Left ventricle myocardium inferior (tissue), 1 donor: ENCODE measurements at regions not wholly inside any gene's neighbourhood (a gene's known extent, or its start where the extent isn't known, plus 50 kb on each side); places are given as distances from the start of the nearest gene placed in this dataset.

ENCODE experiments used
- DNase-seq: peaks from one replicate; pipeline ENCODE4 v3.0.0-alpha.2; 2020
- H3K27ac ChIP-seq: fragments of 200-600 bp; replicated peaks from 2 replicates; pipeline ENCODE4 v1.8.0; 2021
- H3K27me3 ChIP-seq: fragments of 200-600 bp; 2 replicates; pipeline ENCODE4 v1.8.0; 2021; ENCODE audit warnings: low read depth
- H3K36me3 ChIP-seq: fragments of 200-600 bp; 2 replicates; pipeline ENCODE4 v1.8.0; 2021
- H3K4me1 ChIP-seq: fragments of 200-600 bp; 2 replicates; pipeline ENCODE4 v1.8.0; 2021
- H3K4me3 ChIP-seq: fragments of 200-600 bp; 2 replicates; pipeline ENCODE4 v1.8.0; 2021; ENCODE audit warnings: mild to moderate bottlenecking, moderate library complexity
- H3K9me3 ChIP-seq: fragments of 200-600 bp; replicated peaks from 2 replicates; pipeline ENCODE4 v1.8.0; 2021
- CTCF ChIP-seq: fragments of 200-600 bp; IDR thresholded peaks from 2 replicates; pipeline ENCODE4 v1.8.0; 2021; ENCODE audit warnings: antibody characterized with exemption, mild to moderate bottlenecking, borderline replicate concordance
- intact Hi-C: fragments of 100-400 bp; cut with micrococcal nuclease; formaldehyde crosslinking; loops from one replicate; pipeline ENCODE4 v1.11.0; 2022
- donor health status: DM: no; HTN: yes; CAD: no; lungs with severe emphysema.

- no peak for TF ChIP-seq CTCF
- H3K27ac ChIP-seq: no peak overlapping the region
- H3K27me3 ChIP-seq: peaks cover 66% of the 10 kb centered on the region
- H3K36me3 ChIP-seq: no peaks in the 10 kb centered on the region
- H3K4me1 ChIP-seq: no peaks in the 10 kb centered on the region
- H3K4me3 ChIP-seq: no peak overlapping the region
- intact Hi-C loops: no loop called here
- DNase-seq: no peak
- no peaks in the 10 kb centered on the region for H3K9me3 ChIP-seq
Measured at GRCh38 chr2:728165-728564, 51.0 kb upstream of the TMEM18 start.

- no peaks in the 10 kb centered on the region for H3K9me3 ChIP-seq
- no peak for DNase-seq
- H3K4me3 ChIP-seq: no peak overlapping the region
- no peak overlapping the region for H3K27ac ChIP-seq
- no peak for TF ChIP-seq CTCF
- intact Hi-C loops: no loop called here
- no peaks in the 10 kb centered on the region for H3K36me3 ChIP-seq
- no peaks in the 10 kb centered on the region for H3K4me1 ChIP-seq
- peaks cover 74% of the 10 kb centered on the region for H3K27me3 ChIP-seq
Measured at GRCh38 chr2:727071-727470, 49.9 kb upstream of the TMEM18 start.
